Astrocyte of the spinal cord (primary cell): ENCODE measurements at regions not wholly inside any gene's neighbourhood (a gene's known extent, or its start where the extent isn't known, plus 50 kb on each side); places are given as distances from the start of the nearest gene placed in this dataset.

Experiments used
- DNase-seq: peaks from one replicate; pipeline ENCODE4 v3.0.0; 2011; ENCODE audit warnings: low read depth, low spot score
- H3K4me3 ChIP-seq: 2 replicates; pipeline ENCODE4 v1.5.1; 2011; ENCODE audit warnings: low read depth, mild to moderate bottlenecking, low read length, moderate library complexity
- in situ Hi-C: cut with HindIII; loops from 2 replicates; pipeline ENCODE4 v1.10.0; 2017; ENCODE audit warnings: low sequenced_read_pairs
- TF ChIP-seq, protein P1 (sequence below): IDR thresholded peaks from 2 replicates; pipeline ENCODE4 v1.5.1; 2012; ENCODE audit warnings: low read depth, mild to moderate bottlenecking, low read length, inconsistent platforms

DNA sequence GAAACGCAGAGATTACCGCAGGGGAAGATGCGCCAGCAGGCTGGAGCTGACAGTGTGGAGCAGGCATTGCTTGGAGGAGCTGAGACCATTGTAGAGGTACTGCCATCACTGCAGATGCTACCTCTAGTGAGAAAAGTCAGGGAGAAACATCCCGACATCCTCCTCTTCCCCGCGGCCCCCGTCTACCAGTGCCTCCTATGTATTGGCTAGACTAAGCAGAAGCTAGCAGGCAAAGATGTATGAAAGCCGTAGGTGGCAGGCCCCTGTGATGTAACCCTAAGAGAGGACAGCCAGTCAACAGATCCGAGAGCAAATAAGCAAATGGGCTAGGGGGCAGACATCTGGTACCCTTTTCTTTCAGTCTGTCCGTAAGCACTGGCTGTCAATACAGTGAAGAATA lies 115.5 kb upstream of the ACTBL2 start:
- TF ChIP-seq, protein P1, sequence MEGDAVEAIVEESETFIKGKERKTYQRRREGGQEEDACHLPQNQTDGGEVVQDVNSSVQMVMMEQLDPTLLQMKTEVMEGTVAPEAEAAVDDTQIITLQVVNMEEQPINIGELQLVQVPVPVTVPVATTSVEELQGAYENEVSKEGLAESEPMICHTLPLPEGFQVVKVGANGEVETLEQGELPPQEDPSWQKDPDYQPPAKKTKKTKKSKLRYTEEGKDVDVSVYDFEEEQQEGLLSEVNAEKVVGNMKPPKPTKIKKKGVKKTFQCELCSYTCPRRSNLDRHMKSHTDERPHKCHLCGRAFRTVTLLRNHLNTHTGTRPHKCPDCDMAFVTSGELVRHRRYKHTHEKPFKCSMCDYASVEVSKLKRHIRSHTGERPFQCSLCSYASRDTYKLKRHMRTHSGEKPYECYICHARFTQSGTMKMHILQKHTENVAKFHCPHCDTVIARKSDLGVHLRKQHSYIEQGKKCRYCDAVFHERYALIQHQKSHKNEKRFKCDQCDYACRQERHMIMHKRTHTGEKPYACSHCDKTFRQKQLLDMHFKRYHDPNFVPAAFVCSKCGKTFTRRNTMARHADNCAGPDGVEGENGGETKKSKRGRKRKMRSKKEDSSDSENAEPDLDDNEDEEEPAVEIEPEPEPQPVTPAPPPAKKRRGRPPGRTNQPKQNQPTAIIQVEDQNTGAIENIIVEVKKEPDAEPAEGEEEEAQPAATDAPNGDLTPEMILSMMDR, result no peak
- no peak for DNase-seq
- in situ Hi-C loops, result no loop called here

GRCh38 chr5:57595523-57595991 lies 112.9 kb upstream of the ACTBL2 start:
- in situ Hi-C loops, result no loop called here
- TF ChIP-seq, protein P1, result no peak
- DNase-seq, result no peak
- H3K4me3 ChIP-seq, result no peak overlapping the region

More for the DNA sequence above, 115.5 kb upstream of the ACTBL2 start:
- no peak overlapping the region for H3K4me3 ChIP-seq

DNA sequence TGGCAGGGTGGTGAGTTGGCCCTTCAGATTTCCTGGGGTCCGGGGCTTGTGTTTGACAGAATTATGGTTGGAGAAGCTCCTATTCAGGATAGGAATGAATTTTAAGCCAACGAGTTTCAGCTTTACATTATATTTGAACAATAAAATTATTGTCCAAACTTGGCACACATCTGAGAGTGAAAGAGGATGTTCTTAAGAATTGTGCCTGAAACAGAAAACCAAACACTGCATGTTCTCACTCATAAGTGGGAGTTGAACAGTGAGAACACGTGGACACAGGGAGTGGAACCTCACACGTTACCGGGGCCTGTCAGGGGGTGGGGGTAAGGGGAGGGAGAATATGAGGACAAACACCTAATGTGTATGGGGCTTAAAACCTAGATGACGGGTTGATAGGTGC lies 111.8 kb upstream of the ACTBL2 start:
- in situ Hi-C loops, result no loop called here
- TF ChIP-seq, protein P1, result no peak
- no peak overlapping the region for H3K4me3 ChIP-seq
- no peak for DNase-seq

DNA sequence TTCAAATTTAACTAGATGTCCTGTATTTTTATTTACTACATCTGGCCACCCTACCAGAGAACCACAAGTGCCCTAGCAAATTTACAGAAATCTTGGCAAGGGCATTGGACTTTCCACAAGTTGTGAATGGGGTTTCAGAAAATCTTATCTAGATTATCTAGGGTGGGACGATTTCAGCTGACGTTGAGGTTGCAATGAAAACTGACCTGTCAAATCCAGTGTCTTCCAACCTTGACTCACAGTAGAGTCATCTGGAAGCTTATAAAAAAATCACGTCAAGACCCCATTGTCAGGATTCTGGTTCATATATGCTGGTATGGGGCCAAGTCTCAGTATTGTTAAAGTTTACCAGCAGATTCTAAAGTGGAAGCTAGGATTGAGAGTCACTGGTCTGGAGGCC lies 109.6 kb upstream of the ACTBL2 start:
- TF ChIP-seq, protein P1, result no peak
- no peak for DNase-seq
- in situ Hi-C loops, result no loop called here

GRCh38 chr5:57586649-57587048 lies 104.0 kb upstream of the ACTBL2 start:
- no peak overlapping the region for H3K4me3 ChIP-seq
- in situ Hi-C loops, result no loop called here
- TF ChIP-seq, protein P1, result no peak
- no peak for DNase-seq

More for the DNA sequence above, 109.6 kb upstream of the ACTBL2 start:
- H3K4me3 ChIP-seq, result no peak overlapping the region

DNA sequence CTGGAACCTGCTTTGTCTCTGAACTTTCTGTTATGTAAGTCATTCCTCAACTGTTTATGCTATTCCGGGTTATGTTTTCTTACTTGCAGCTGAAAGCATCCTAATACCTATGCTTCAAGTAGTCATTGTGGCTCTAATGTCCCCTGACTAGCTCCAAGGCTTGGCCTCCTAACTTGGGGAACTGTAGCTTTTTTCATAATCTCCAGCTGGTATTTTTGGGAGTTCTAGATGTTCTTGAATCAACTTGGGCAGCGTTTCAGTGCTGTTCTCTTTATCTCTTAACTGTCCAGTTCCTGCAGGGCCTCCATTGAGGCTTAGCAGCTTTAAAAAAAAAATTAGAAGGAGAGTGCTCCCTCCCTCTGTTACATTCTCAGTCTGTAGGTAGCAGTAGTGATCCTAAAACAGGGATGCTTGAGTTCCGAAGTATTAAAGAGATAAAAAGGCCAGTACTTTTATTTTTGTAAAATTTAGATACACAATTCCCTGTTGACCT lies 100.0 kb upstream of the ACTBL2 start:
- TF ChIP-seq, protein P1, result no peak
- in situ Hi-C loops, result no loop called here
- no peak overlapping the region for H3K4me3 ChIP-seq
- no peak for DNase-seq
